Hematopoietic multipotent progenitor cell (in vitro differentiated cells): ENCODE measurements at regions not wholly inside any gene's neighbourhood (a gene's known extent, or its start where the extent isn't known, plus 50 kb on each side); places are given as distances from the start of the nearest gene placed in this dataset.
"Not testable (repeated sequence)": the region's sequence is repeated elsewhere in the genome, so short reads cannot be mapped to it uniquely, and the experiment has no call there.

ENCODE experiments used
- DNase-seq, 3 donors: peaks; one replicate each; pipeline ENCODE4 v3.0.0-alpha.2; 2011 to 2015; ENCODE audit warnings: low read depth in 2 of 3, low spot score in 2 of 3

GRCh38 chr12:75630091-75630490 is 118.7 kb upstream of the KRR1 start:
- no peak for DNase-seq

GRCh38 chr12:75628916-75629315 is 117.5 kb upstream of the KRR1 start:
- no peak for DNase-seq

DNA sequence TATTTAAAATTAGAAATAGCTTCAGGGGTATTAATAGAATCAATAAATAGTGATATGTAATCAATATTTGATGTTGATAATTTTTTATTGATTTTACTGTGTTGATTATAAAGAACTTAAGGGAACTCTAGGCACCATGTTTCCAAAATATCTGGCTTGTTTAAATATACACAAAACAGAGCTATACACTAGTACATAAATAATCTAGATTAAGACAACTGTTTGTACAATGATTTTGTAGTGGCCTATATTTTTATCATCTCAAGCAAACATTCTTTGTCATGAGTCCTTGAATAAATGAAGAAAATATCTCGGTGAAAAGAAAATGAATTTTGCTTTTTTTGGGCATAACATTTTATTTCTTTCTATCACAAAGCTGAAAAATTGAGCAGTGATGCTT is 117.1 kb upstream of the KRR1 start:
- no peak for DNase-seq

DNA sequence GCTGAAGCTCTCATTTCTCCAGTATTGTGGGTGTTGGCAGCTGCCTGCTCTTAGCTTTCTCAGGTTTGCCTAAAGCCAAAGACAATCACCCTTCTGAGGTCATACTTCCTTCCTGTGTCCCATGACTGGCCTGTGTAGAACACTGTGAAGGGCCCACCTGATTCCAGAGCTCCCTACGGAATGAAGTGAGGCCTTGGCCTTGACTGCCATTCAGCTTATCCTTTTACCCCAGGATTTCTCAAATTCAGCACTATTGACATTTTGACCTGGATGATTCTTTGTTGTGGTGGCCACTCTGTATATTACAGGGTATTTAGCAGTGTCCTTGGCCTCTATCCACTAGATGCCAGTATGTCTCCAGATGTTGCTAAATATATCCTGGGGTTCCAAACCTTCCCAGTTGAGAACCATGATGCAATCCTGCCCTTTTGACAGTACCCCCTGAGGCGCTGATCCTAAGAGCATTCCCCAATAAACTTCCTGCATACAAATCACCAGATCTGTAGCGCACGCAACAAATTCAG is 112.3 kb upstream of the KRR1 start:
- DNase-seq, result no peak

DNA sequence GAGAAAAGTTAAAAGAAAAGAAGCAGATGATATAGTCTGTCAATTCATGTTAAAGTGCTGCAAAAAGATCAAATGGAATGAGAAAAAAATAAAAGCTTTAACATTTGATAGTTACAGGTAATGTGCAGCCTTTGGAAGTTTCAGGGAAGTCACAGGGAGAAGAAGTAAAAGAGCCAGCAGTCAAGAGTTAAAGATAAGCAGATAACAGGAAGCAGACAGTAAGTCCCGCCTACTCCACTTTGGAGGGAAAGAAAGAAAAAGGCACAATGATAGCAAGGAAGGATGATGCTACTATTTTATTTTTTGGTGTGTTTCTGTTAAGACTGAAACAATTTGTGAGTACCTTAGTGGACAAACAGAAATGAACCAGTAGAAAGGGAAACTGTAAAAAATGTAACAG is 111.1 kb upstream of the KRR1 start:
- DNase-seq, result no peak

DNA sequence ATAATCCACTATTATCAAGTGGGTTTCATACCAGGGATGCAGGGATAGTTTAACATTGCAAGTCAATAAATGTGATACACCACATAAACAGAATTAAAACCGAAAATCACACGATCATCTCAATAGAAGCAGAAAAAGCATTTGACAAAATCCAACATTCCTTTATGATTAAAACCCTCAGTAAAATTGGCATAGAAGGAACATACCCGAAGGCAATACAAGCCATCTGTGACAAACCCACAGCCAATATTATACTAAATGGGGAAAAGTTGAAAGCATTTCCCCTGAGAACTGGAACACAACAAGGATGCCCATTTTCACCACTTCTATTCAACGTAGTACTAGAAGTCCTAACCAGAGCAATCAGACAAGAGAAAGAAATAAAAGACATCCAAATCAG is 103.0 kb upstream of the KRR1 start:
- DNase-seq, result not testable (repeated sequence)

DNA sequence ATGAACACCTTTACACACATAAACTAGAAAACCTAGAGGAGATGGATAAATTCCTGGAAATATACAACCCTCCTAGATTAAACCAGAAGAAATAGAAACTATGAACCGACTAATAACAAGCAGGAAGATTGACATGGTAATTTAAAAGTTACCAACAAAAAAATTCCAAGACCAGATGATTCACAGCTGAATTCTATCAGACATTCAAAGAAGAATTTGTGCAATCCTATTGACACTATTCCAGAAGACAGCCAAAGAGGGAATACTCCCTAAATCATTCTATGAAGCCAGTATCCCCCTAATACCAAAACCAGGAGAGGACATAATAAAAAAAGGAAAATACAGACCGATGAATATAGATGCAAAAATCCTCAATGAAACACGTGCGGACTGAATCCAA is 102.6 kb upstream of the KRR1 start:
- DNase-seq, result no peak

GRCh38 chr12:75611041-75611440 is 99.6 kb upstream of the KRR1 start:
- DNase-seq, result no peak

GRCh38 chr12:75606956-75607355 is 95.5 kb upstream of the KRR1 start:
- no peak for DNase-seq

DNA sequence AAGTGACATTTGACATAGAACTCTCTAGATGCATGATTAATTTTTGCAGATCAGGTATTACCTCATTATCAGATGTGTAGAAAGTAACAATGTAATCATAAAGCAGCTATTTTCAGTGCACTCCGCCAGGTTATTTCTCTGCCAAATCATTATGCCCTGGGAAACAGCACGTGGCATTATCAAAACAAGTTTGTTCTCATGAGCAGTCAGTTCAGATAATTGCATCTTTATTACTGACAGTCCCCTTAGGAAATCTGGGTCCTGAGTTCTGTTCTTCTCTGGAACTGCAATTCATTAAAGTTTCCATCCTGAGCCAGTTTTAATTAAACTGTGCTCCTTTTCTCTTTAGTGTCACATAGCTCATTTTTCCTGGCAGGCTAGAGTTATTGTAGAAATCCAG is 94.7 kb upstream of the KRR1 start:
- DNase-seq, result no peak

GRCh38 chr12:75603475-75603874 is 92.1 kb upstream of the KRR1 start:
- DNase-seq, result no peak

- no peak for DNase-seq
Measured at GRCh38 chr12:75602106-75602505, 90.7 kb upstream of the KRR1 start.

DNA sequence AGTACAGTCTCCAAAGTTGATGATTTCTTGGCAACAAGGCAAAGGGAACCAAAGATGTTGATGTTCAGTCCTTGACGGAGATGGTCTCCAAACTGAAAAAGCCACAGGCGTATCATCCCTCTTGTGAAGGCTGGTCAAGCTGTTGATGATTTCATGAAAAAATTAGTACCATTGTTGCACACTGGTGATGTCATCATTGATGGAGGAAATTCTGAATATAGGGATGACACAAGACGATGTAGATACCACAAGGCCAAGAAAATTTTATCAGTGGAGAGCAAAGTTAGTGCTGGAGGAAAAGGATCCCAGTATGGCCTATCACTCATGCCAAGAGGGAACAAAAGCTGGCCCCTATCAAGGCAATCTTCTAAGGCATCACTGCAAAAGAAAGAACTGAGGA is 88.7 kb upstream of the KRR1 start:
- no peak for DNase-seq

DNA sequence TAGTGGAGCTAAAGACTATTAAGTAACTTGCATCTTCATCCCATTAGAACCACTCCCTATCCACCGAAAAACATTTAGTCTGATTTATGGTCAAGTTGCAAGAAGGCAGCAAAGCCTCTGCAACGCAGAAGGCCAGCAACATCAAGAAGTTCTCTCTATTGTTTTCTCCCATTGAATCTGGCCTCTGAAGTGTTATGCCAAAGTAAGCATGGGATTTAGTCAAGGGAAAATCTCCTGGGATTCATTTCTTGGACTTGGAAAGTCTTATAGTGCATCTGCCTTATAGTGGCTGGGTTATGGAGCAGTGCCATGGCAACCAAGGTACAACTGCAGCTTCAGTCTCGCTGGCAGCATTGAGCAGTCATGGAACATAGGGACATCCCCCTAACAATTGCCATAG is 87.7 kb upstream of the KRR1 start:
- DNase-seq, result no peak

DNA sequence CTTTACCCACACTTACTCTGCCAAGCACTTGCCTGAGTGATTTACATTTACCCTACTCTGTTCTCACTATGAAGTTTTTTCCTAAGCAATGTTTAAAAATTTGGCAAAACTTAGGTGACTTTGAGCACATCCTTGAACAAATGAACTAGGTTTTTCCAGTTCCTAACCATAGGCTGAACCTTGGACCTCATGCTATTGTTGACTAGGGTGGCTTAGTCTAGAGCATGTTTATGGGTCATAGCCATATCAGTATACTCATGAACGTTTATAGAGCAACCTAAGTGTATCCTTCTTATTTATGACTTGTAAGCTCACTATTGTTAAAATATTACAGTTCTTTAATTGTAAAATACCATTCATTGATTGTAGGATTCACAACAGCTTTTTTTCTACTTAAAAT is 85.0 kb upstream of the KRR1 start:
- DNase-seq, result no peak

- DNase-seq, result no peak
Measured at GRCh38 chr12:75592638-75593335, 81.4 kb upstream of the KRR1 start.

DNA sequence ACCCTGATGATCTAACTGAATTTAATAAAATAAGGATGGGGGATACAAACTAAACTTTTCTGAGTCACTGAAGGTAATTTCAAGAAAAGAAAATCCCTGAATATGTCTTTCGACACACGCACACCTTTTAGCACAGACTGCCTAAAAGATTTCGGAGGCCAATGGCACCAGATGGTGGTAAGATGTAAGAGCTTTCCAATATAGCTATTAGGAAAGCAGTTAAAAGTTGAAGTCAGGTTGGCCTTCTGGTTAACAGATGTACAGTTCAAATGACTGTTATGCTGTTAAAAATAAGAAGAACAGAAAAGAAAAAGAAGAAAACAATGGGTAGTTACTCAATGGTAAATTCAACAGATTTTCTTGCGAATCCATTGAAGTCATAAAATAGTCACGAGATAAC is 80.7 kb upstream of the KRR1 start:
- DNase-seq, result no peak

DNA sequence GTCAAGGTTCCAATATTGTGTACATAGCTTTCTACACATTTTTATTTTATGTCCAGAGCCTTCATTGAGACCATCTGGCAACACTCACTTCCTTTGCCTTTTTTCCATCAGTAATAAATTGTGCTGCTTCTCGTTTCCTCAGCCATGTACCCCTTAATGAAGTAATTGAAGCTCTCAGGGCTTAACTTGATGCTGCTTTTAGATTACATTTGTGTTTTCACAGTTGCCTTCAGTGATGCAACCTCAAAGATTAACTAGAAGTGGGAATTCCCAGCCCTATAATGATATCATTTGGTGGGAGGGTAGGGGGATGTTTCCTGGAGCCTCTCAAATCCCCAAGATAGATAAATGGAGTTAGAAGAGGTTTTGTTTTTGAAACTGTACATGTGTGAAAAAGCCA is 80.2 kb upstream of the KRR1 start:
- no peak for DNase-seq

DNA sequence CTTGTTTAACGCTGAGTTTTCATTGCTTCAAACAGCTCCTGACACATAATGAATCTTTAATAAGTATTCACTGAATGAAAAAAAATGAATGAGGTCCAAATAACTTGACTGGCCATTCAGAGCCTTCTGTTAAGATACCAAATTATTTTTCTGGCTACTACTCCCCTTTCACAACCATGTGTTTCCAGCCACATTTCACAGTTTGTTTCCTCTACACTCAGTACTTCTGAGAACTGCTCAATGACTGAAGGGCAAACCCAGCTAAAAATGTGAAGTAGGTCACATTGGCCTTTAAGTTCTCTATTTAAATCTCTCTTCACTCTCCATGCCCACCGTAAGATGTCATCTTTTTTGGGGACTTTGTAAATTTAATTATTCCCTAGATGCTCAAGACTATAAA is 78.4 kb upstream of the KRR1 start:
- DNase-seq, result no peak

DNA sequence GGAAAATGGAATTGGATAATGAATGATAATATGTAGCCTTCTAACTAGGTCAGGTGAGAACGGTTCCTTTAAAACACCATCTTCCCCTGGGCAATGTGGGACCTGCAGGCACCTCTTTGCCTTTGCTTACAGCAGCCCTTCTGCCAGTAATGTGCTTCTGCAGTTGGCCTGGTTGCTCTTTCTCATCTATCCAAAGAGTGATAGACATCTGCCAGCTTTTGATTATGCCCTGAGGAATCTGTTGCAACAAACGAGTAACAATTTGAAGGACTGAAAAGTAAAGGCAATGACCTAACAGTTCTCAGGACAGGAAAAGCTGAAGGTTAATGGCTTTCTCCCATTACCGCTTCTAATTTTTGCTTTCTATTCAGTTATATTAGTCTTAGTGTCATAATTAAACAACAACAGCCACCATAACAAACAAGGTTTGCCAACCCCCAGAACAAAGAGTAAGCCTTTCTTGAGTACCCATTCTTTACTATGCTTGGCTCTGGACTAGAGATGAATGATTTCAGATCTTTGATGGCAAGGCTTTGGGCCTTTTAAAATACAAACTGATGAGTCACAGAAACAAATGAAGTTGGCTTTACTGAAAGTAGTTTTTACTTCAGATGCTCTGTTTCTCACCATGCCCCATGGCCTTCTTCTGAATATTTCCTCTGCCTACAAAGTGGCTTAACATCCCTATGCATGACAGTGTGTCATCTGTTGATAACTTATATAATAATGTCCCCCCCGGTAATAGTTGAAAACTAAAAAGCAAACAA is 76.1 kb upstream of the KRR1 start:
- DNase-seq, result no peak

GRCh38 chr12:75585330-75585729 is 73.9 kb upstream of the KRR1 start:
- no peak for DNase-seq

GRCh38 chr12:75583355-75583754 is 71.9 kb upstream of the KRR1 start:
- no peak for DNase-seq
